IPS-20b (cell line): ENCODE measurements at regions not wholly inside any gene's neighbourhood (a gene's known extent, or its start where the extent isn't known, plus 50 kb on each side); places are given as distances from the start of the nearest gene placed in this dataset.

ENCODE experiments used
- H3K27ac ChIP-seq: one replicate; pipeline ENCODE4 v1.5.1; 2013; ENCODE audit warnings: low read length
- H3K27me3 ChIP-seq: 2 replicates; pipeline ENCODE4 v1.6.1; 2013; ENCODE audit warnings: mild to moderate bottlenecking, low read length, inconsistent platforms; ENCODE audit not compliant: insufficient read depth
- H3K36me3 ChIP-seq: 2 replicates; pipeline ENCODE4 v1.6.1; 2013; ENCODE audit warnings: low read depth, mild to moderate bottlenecking, inconsistent platforms, low read length, moderate library complexity; ENCODE audit not compliant: insufficient read depth
- H3K4me1 ChIP-seq: 2 replicates; pipeline ENCODE4 v1.6.1; 2013; ENCODE audit warnings: mild to moderate bottlenecking, control low read depth, inconsistent platforms, low read length, moderate library complexity; ENCODE audit not compliant: insufficient read depth
- H3K4me3 ChIP-seq: 2 replicates; pipeline ENCODE4 v1.5.1; 2013; ENCODE audit warnings: mild to moderate bottlenecking, low read length, inconsistent platforms
- H3K9ac ChIP-seq: 2 replicates; pipeline ENCODE4 v1.6.1; 2013; ENCODE audit warnings: low read depth, mild to moderate bottlenecking, inconsistent platforms, low read length, moderate library complexity
- H3K9me3 ChIP-seq: 2 replicates; pipeline ENCODE4 v1.6.1; 2013; ENCODE audit warnings: mild to moderate bottlenecking, low read depth, low read length, inconsistent platforms; ENCODE audit not compliant: insufficient read depth

- Histone ChIP-seq H3K36me3 (no peaks in the 10 kb centered on the region), H3K9me3 (no peaks in the 10 kb centered on the region), H3K4me1 (no peaks in the 10 kb centered on the region), H3K4me3 (no peak overlapping the region), H3K27ac (no peak overlapping the region), H3K27me3 (no peaks in the 10 kb centered on the region), H3K9ac (no peak overlapping the region)
These were observed 293.1 kb downstream of the DMRTA1 start for GRCh38 chr9:22739712-22740111.

- no peak overlapping the region for H3K9ac ChIP-seq
- H3K36me3 ChIP-seq = no peaks in the 10 kb centered on the region
- no peak overlapping the region for H3K27ac ChIP-seq
- no peaks in the 10 kb centered on the region for H3K4me1 ChIP-seq
- H3K9me3 ChIP-seq = no peaks in the 10 kb centered on the region
- no peaks in the 10 kb centered on the region for H3K27me3 ChIP-seq
- no peak overlapping the region for H3K4me3 ChIP-seq
These were observed 294.2 kb downstream of the DMRTA1 start for GRCh38 chr9:22740781-22741180.

- H3K27me3 ChIP-seq = no peaks in the 10 kb centered on the region
- no peak overlapping the region for H3K27ac ChIP-seq
- no peak overlapping the region for H3K4me3 ChIP-seq
- H3K4me1 ChIP-seq = no peaks in the 10 kb centered on the region
- no peaks in the 10 kb centered on the region for H3K36me3 ChIP-seq
- H3K9me3 ChIP-seq = no peaks in the 10 kb centered on the region
- H3K9ac ChIP-seq = no peak overlapping the region
These were observed 295.8 kb downstream of the DMRTA1 start for GRCh38 chr9:22742401-22742800.

GRCh38 chr9:22773501-22774220 is 327.0 kb downstream of the DMRTA1 start:
- H3K27me3 ChIP-seq = no peaks in the 10 kb centered on the region
- no peak overlapping the region for H3K27ac ChIP-seq
- no peaks in the 10 kb centered on the region for H3K36me3 ChIP-seq
- H3K9ac ChIP-seq = no peak overlapping the region
- peaks cover 8% of the 10 kb centered on the region for H3K4me1 ChIP-seq
- H3K4me3 ChIP-seq = no peak overlapping the region
- H3K9me3 ChIP-seq = no peaks in the 10 kb centered on the region

- no peaks in the 10 kb centered on the region for H3K27me3 ChIP-seq
- H3K4me3 ChIP-seq = no peak overlapping the region
- H3K9ac ChIP-seq = no peak overlapping the region
- no peak overlapping the region for H3K27ac ChIP-seq
- no peaks in the 10 kb centered on the region for H3K9me3 ChIP-seq
- H3K36me3 ChIP-seq = no peaks in the 10 kb centered on the region
- no peaks in the 10 kb centered on the region for H3K4me1 ChIP-seq
These were observed 343.7 kb downstream of the DMRTA1 start for GRCh38 chr9:22790329-22790728.

GRCh38 chr9:22808876-22809275 is 362.3 kb downstream of the DMRTA1 start:
- no peak overlapping the region for H3K9ac ChIP-seq
- H3K4me3 ChIP-seq = no peak overlapping the region
- no peak overlapping the region for H3K27ac ChIP-seq
- H3K4me1 ChIP-seq = no peaks in the 10 kb centered on the region
- no peaks in the 10 kb centered on the region for H3K36me3 ChIP-seq
- H3K9me3 ChIP-seq = no peaks in the 10 kb centered on the region
- H3K27me3 ChIP-seq = no peaks in the 10 kb centered on the region

- no peak overlapping the region for H3K9ac ChIP-seq
- no peaks in the 10 kb centered on the region for H3K4me1 ChIP-seq
- H3K27me3 ChIP-seq = no peaks in the 10 kb centered on the region
- H3K27ac ChIP-seq = no peak overlapping the region
- H3K9me3 ChIP-seq = no peaks in the 10 kb centered on the region
- no peaks in the 10 kb centered on the region for H3K36me3 ChIP-seq
- H3K4me3 ChIP-seq = no peak overlapping the region
These were observed 362.7 kb downstream of the DMRTA1 start for GRCh38 chr9:22809371-22809770.

- no peaks in the 10 kb centered on the region for H3K4me1 ChIP-seq
- H3K9ac ChIP-seq = no peak overlapping the region
- H3K4me3 ChIP-seq = no peak overlapping the region
- H3K27ac ChIP-seq = no peak overlapping the region
- no peaks in the 10 kb centered on the region for H3K27me3 ChIP-seq
- H3K9me3 ChIP-seq = no peaks in the 10 kb centered on the region
- no peaks in the 10 kb centered on the region for H3K36me3 ChIP-seq
These were observed 366.9 kb downstream of the DMRTA1 start for GRCh38 chr9:22813529-22813928.

- Histone ChIP-seq H3K4me1 (no peaks in the 10 kb centered on the region), H3K9me3 (no peaks in the 10 kb centered on the region), H3K9ac (no peak overlapping the region), H3K36me3 (no peaks in the 10 kb centered on the region), H3K27me3 (no peaks in the 10 kb centered on the region), H3K27ac (no peak overlapping the region), H3K4me3 (no peak overlapping the region)
These were observed 368.6 kb downstream of the DMRTA1 start for GRCh38 chr9:22815246-22815645.

- Histone ChIP-seq H3K9ac (no peak overlapping the region), H3K27me3 (no peaks in the 10 kb centered on the region), H3K9me3 (no peaks in the 10 kb centered on the region), H3K4me3 (no peak overlapping the region), H3K36me3 (no peaks in the 10 kb centered on the region), H3K27ac (no peak overlapping the region), H3K4me1 (no peaks in the 10 kb centered on the region)
These were observed 370.6 kb downstream of the DMRTA1 start for GRCh38 chr9:22817181-22817580.

- Histone ChIP-seq H3K9me3 (no peaks in the 10 kb centered on the region), H3K4me3 (no peak overlapping the region), H3K9ac (no peak overlapping the region), H3K4me1 (no peaks in the 10 kb centered on the region), H3K27ac (no peak overlapping the region), H3K27me3 (no peaks in the 10 kb centered on the region), H3K36me3 (no peaks in the 10 kb centered on the region)
These were observed 382.6 kb downstream of the DMRTA1 start for GRCh38 chr9:22829236-22829635.

- H3K9me3 ChIP-seq = peaks cover 4% of the 10 kb centered on the region; the same call in 1 of the 2 replicates
- no peaks in the 10 kb centered on the region for H3K4me1 ChIP-seq
These were observed 391.6 kb downstream of the DMRTA1 start for GRCh38 chr9:22838266-22838665.

More at GRCh38 chr9:22838266-22838665, 391.6 kb downstream of the DMRTA1 start:
- no peaks in the 10 kb centered on the region for H3K36me3 ChIP-seq
- H3K27me3 ChIP-seq = no peaks in the 10 kb centered on the region
- no peak overlapping the region for H3K27ac ChIP-seq
- H3K4me3 ChIP-seq = no peak overlapping the region
- H3K9ac ChIP-seq = no peak overlapping the region
